Sigmoid colon (tissue), 6 donors: ENCODE measurements at regions not wholly inside any gene's neighbourhood (a gene's known extent, or its start where the extent isn't known, plus 50 kb on each side); places are given as distances from the start of the nearest gene placed in this dataset.

Source experiments
- DNase-seq: peaks from one replicate; pipeline ENCODE4 v3.0.0-alpha.2; 2019
- H3K27ac ChIP-seq, 4 donors: fragments of 200-600 bp; sonication (generic); one replicate each; pipeline ENCODE4 v1.5.1; 2016 to 2019; ENCODE audit warnings: mild to moderate bottlenecking in 1 of 4
- H3K27me3 ChIP-seq, 3 donors: fragments of 200-600 bp; sonication (generic); one replicate each; pipeline ENCODE4 v1.5.1; 2019; ENCODE audit warnings: mild to moderate bottlenecking in 1 of 3
- H3K36me3 ChIP-seq, 4 donors: fragments of 200-600 bp; sonication (generic); one replicate each; pipeline ENCODE4 v1.5.1; 2016 to 2019
- H3K4me1 ChIP-seq, 4 donors: fragments of 200-600 bp; sonication (generic); one replicate each; pipeline ENCODE4 v1.5.1; 2017 to 2019
- H3K4me3 ChIP-seq, 4 donors: fragments of 200-600 bp; sonication (generic); one replicate each; pipeline ENCODE4 v1.5.1; 2017 to 2019; ENCODE audit warnings: mild to moderate bottlenecking in 2 of 4, moderate library complexity in 1 of 4
- H3K9me3 ChIP-seq, 4 donors: fragments of 200-600 bp in 3 of 4; sonication (generic) in 3 of 4; one replicate each; pipeline versions ENCODE4 v1.5.1 to v1.6.1; 2013 to 2019
- EP300 ChIP-seq, 4 donors: sonication (generic); formaldehyde crosslinking; IDR thresholded peaks; one replicate each; pipeline ENCODE4 v1.6.1; 2017; ENCODE audit warnings: antibody characterized with exemption in 4 of 4
- POLR2A ChIP-seq, 2 donors: fragments of 450-650 bp; IDR thresholded peaks; one replicate each; pipeline ENCODE4 v1.6.1; 2016; ENCODE audit warnings: antibody characterized with exemption in 2 of 2, mild to moderate bottlenecking in 2 of 2, moderate library complexity in 2 of 2
- POLR2AphosphoS5 ChIP-seq, 4 donors: sonication (generic); formaldehyde crosslinking; IDR thresholded peaks; one replicate each; pipeline ENCODE4 v1.6.1; 2017; ENCODE audit warnings: antibody characterized with exemption in 4 of 4
- WGBS, 2 donors: extraction: QIAGEN DNeasy Blood & Tissue Kit; methylation state at CpG; one replicate each; pipeline ENCODE4 v1.1.7; 2013; 5-methylcytosine and 5-hydroxymethylcytosine counted together
- intact Hi-C: fragments of 100-400 bp; cut with DNase I; formaldehyde crosslinking; loops from one replicate; pipeline ENCODE4 v1.15.1; 2023
- TF ChIP-seq, protein P1 (sequence below), 4 experiments: fragments of 450-650 bp in 3 of 4; fragments of 200-600 bp in 1 of 4; IDR thresholded peaks; one replicate each; pipeline ENCODE4 v1.5.1; 2016 to 2019; ENCODE audit warnings: antibody characterized with exemption in 4 of 4, mild to moderate bottlenecking in 3 of 4, moderate library complexity in 2 of 4
- donor health status: healthy with polysubstance abuse.
- donor health status: healthy.

DNA sequence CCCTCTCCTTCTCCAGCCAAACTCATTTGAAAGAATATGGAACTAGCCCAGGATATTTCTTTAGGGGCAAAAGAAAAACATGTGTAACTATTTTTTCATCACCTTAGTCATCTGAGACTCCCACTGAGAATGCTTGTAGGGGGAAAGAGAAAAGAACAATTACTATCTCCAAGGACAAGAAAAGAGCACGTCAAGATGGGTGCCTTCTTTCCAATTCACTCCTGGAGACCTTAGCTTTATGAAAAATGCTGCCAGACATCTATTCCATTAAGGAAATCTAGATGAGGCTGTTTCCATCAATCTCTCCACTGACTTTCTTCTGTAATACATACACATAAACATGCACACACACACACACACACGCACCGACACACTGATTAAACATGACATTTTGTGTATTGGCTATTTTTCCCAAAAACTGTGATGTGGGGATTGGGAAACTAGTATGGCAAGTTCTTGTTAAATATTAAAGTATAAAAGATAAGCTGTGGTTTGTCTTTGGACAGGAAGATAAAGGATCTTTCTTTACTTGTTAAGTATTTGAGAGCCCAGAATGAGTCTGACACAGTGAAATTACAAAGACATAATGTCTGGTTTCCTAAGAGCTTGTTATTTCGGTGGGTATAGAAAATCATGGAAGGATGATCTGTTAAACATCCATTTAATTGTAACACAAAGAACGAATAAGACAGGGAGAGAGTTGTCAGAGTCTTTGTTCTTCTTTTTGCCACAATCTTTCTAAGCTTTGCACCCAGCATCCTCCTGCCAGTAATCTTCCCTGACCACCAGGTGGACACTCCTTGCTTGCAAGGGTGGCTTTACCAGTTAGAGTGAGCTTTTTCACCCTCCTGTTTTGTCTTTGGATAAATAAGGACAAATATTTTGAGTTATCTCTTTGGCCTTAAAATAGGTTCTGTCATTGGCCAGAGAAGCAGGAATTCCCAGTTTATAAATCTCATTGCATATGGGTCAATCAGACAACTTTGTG lies 177.3 kb upstream of the TMEM72 start:
- WGBS, 2 donors, result 60 to 76% methylated on average over 5 of the region's 5 CpGs
- no peaks in the 10 kb centered on the region for H3K36me3 ChIP-seq
- H3K4me3 ChIP-seq, result no peak overlapping the region
- H3K4me1 ChIP-seq, result no peaks in the 10 kb centered on the region
- no peaks in the 10 kb centered on the region for H3K9me3 ChIP-seq
- H3K27ac ChIP-seq, result no peak overlapping the region
- DNase-seq, result no peak
- intact Hi-C loops, result no loop called here
- TF ChIP-seq POLR2A (IDR thresholded peaks at IDR 0.05) (no peak), EP300 (IDR thresholded peaks at IDR 0.05) (no peak)
- TF ChIP-seq, protein P1, sequence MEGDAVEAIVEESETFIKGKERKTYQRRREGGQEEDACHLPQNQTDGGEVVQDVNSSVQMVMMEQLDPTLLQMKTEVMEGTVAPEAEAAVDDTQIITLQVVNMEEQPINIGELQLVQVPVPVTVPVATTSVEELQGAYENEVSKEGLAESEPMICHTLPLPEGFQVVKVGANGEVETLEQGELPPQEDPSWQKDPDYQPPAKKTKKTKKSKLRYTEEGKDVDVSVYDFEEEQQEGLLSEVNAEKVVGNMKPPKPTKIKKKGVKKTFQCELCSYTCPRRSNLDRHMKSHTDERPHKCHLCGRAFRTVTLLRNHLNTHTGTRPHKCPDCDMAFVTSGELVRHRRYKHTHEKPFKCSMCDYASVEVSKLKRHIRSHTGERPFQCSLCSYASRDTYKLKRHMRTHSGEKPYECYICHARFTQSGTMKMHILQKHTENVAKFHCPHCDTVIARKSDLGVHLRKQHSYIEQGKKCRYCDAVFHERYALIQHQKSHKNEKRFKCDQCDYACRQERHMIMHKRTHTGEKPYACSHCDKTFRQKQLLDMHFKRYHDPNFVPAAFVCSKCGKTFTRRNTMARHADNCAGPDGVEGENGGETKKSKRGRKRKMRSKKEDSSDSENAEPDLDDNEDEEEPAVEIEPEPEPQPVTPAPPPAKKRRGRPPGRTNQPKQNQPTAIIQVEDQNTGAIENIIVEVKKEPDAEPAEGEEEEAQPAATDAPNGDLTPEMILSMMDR (IDR thresholded peaks at IDR 0.05), result no peak
- H3K27me3 ChIP-seq, result no peaks in the 10 kb centered on the region

DNA sequence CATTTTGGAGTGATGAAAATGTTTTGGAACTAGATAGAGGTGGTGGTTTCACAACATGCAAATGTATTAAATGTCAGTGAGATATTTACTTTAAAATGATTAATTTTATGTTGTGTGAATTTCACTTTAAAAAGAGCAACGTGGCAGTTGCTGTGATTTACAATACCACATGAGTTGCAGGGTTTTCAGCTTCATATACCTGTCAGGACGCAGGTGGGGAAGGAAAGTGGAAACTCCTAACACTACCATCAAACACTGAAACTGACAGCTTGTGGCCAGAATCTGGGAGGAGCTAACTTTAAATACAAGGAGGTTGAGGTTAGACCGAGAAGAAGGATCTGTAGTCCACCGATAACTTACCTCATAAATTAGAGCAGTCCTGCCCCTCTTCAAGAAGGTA lies 168.9 kb upstream of the TMEM72 start:
- Histone ChIP-seq H3K27ac (no peak overlapping the region), H3K27me3 (no peaks in the 10 kb centered on the region), H3K36me3 (no peaks in the 10 kb centered on the region), H3K9me3 (no peaks in the 10 kb centered on the region), H3K4me1 (peaks cover 0 to 13% (median 0%) of the 10 kb centered on the region in 4 donors), H3K4me3 (no peak overlapping the region)
- intact Hi-C loops, result loop anchor here (10.0 kb wide), 1 partner anchor 113 kb away; no protein-coding TSS in a partner anchor
- TF ChIP-seq EP300 (IDR thresholded peaks at IDR 0.05) (no peak), POLR2A (IDR thresholded peaks at IDR 0.05) (no peak), POLR2AphosphoS5 (IDR thresholded peaks at IDR 0.05) (peak in 1 of 4 donors; percentile 31)
- TF ChIP-seq, protein P1 (IDR thresholded peaks at IDR 0.05), result no peak
- DNase-seq, result no peak
- WGBS, 2 donors, result 26 to 52% methylated on average over 4 of the region's 4 CpGs

DNA sequence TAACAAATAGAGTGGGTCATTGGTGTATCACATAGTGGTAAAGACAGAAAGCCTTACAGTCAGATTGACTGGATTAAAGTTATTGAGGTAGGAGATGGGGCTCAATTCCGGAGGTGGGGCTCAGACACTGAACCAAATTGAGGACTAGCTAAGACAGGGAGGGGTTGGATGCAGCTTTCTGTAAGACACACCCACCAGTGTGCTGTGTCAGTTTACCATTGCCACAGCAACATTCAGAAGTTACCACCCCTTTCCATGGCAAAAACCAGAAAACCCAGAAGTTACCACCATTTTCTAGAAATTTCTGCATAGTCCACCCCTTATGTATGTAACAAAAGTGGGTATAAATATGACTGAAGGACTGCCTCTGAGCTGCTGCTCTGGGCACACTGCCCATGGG lies 167.6 kb upstream of the TMEM72 start:
- Histone ChIP-seq H3K4me1 (peaks cover 0 to 13% (median 0%) of the 10 kb centered on the region in 4 donors), H3K36me3 (no peaks in the 10 kb centered on the region), H3K9me3 (no peaks in the 10 kb centered on the region), H3K4me3 (no peak overlapping the region), H3K27me3 (no peaks in the 10 kb centered on the region), H3K27ac (no peak overlapping the region)
- DNase-seq, result no peak
- no peak for TF ChIP-seq EP300 (IDR thresholded peaks at IDR 0.05)
- no peak for TF ChIP-seq POLR2AphosphoS5 (IDR thresholded peaks at IDR 0.05)
- TF ChIP-seq POLR2A (IDR thresholded peaks at IDR 0.05), result no peak
- TF ChIP-seq, protein P1 (IDR thresholded peaks at IDR 0.05), result no peak
- 45 to 69% methylated on average over 1 of the region's 1 CpG for WGBS, 2 donors
- intact Hi-C loops, result loop anchor here (10.0 kb wide), 1 partner anchor 111 kb away; no protein-coding TSS in a partner anchor

DNA sequence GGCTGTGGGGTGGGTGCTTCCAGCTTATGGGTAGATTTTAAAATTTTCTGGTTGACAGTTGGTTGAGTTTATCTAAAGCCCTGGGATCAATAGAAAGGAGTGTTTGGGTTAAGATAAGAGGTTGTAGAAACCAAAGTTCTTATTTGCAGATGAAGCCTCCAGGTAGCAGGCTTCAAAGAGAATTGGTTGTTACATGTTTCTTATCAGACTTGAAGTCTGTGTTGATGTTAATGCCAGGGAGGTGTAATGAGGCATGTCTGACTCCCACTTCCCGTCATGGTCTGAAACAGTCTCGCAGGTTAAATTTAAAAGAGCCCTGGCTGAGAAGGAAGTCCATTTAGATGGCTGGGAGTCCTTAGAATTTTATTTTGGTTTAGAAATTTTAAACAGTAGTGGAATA lies 165.2 kb upstream of the TMEM72 start:
- intact Hi-C loops, result loop anchor here (10.0 kb wide), 1 partner anchor 109 kb away; no protein-coding TSS in a partner anchor
- Histone ChIP-seq H3K36me3 (no peaks in the 10 kb centered on the region), H3K4me3 (no peak overlapping the region), H3K27ac (no peak overlapping the region), H3K9me3 (no peaks in the 10 kb centered on the region), H3K27me3 (no peaks in the 10 kb centered on the region), H3K4me1 (peaks cover 0 to 13% (median 0%) of the 10 kb centered on the region in 4 donors)
- no peak for TF ChIP-seq POLR2AphosphoS5 (IDR thresholded peaks at IDR 0.05)
- TF ChIP-seq POLR2A (IDR thresholded peaks at IDR 0.05), result no peak
- no peak for TF ChIP-seq EP300 (IDR thresholded peaks at IDR 0.05)
- TF ChIP-seq, protein P1 (IDR thresholded peaks at IDR 0.05), result no peak
- 9 to 44% methylated on average over 2 of the region's 2 CpGs for WGBS, 2 donors
- no peak for DNase-seq
